ENCODE measurements at regions not wholly inside any gene's neighbourhood (a gene's known extent, or its start where the extent isn't known, plus 50 kb on each side); places are given as distances from the start of the nearest gene placed in this dataset.

GRCh38 chr16:59899940-59900339 lies 1165.8 kb upstream of the GOT2 start:
- no peak for TF ChIP-seq CTCF (IDR thresholded peaks at IDR 0.05; ENCODE audit: low read depth, low read length, poor library complexity, severe bottlenecking)
- TF ChIP-seq EZH2phosphoT487 (IDR thresholded peaks at IDR 0.05; ENCODE audit: borderline replicate concordance, low read length): no peak

All from DOHH2 (cell line).